Eye (tissue), 1 donor: ENCODE measurements at regions not wholly inside any gene's neighbourhood (a gene's known extent, or its start where the extent isn't known, plus 50 kb on each side); places are given as distances from the start of the nearest gene placed in this dataset.
"Not testable (repeated sequence)": the region's sequence is repeated elsewhere in the genome, so short reads cannot be mapped to it uniquely, and the experiment has no call there.

Source experiments
- DNase-seq: peaks from one replicate; pipeline ENCODE4 v3.0.0-alpha.2; 2015

DNA sequence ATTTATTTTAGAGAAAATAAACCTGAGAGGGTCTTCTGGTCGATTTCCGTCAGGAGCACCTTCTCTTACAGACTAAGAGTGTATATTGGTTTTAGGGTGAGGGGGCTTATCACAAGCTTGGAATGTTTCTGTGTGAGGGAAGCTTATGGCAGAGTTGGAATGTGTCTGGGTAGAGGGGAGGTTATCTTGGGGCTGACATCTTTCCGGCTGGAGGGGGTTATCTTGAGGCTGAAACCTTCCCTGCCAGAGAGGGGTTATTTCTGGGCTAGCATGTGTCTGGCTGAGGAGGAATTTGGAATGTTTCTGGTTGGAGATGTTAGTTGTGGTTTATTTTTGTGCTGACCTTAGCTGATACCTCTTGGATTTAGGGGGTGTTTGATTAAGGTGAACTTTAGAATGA, 1312.1 kb downstream of the ADGRL3 start:
- no peak for DNase-seq

DNA sequence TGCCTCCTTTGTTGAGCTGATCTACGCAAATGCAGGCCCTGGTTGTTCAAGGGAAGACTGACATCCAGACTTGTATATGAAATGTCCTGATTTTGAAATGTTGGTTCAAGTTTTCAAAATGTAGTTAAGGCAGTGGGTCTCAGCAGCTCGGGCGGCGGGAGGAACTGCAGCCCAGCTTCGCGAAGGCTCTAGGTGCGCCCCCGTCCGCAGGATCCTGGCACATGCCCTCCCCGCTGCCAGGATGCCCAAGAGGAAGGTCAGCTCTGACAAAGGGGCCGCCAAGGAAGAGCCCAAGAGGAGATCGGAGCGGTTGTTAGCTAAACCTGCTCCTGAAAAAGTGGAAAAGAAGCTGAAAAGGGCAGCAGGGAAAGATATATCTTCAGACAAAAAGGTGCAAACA, 1310.1 kb downstream of the ADGRL3 start:
- DNase-seq: no peak

DNA sequence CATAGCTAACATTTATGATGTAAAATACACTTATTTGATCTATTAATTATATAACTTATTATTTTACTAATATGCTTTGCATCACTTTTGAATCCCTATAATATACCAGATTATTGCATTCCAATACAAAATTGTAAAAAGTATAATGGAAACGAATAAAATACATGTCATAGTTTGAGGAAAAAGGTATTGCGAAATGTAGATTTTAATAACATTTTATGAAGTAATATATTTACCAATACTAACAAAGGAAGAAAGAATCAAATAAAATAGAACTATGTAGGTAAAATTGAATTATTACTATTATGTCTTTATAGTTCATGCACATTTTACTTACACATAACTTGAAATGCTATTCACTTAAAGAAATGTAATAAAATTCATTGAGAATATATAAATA, 1300.2 kb downstream of the ADGRL3 start:
- no peak for DNase-seq

DNA sequence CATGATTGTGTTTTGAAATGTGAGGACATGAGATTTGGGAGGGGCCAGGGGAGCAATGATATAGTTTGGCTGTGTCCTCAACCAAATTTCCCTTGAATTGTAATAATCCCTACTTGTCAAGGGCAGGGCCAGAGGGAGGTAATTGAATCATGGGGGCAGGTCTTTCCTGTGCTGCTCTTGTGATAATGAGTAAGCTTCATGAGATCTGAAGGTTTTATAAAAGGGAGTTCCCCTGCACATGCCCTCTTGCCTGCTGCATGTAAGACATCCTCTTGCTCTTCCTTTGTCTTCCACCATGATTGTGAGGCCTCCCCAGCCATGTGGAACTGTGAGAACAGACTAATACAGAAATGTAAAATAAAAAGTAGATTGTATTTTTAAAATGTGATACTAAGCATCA, 1294.9 kb downstream of the ADGRL3 start:
- no peak for DNase-seq

DNA sequence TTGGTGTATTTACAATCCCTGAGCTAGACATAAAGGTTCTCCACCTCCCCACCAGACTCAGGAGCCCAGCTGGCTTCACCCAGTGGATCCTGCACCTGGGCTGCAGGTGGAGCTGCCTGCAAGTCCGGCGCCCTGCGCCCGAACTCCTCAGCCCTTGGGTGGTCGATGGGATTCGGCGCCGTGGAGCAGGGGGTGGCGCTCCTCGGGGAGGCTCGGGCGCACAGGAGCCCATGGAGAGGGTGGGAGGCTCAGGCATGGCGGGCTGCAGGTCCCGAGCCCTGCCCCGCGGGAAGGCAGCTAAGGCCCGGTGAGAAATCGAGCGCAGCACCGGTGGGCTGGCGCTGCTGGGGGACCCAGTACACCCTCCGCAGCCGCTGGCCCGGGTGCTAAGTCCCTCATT, 1291.6 kb downstream of the ADGRL3 start:
- DNase-seq: not testable (repeated sequence)

DNA sequence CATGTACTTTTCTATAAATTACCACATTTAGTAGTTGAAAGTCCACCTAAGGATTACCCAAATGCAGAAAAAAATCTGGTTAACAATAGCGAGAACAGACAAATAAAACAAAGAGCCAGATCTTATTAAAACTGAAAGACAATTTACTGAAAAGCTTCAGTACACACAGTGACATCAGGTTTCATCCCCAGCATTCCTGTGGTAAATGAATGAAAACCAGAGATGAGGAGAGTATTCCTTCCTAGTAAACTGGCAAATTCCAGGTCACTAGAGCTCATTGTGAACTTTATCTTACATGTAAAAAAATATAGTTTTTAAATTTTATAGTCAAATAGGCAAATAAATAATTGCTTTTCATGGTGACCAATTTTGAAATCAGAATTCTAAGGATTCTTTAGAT, 1290.5 kb downstream of the ADGRL3 start:
- no peak for DNase-seq

DNA sequence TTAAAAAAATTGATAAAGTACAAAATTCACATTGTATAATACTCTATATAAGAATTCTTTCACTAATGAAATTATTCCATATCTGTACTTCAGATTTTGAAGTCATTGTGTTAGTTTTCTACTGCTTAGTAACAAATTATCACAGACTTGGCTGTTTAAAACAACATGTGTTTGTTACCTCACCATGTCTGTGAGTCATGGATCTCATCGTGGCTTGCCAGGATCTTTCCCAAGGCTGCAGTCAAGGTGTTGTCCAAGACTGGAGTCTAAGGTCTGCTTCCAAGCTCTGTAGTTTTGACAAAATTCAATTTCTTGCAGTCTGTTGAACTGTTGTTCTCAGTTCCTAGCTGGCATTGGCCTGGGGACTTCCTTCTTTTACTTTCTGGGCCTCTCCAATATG, 1286.9 kb downstream of the ADGRL3 start:
- no peak for DNase-seq

DNA sequence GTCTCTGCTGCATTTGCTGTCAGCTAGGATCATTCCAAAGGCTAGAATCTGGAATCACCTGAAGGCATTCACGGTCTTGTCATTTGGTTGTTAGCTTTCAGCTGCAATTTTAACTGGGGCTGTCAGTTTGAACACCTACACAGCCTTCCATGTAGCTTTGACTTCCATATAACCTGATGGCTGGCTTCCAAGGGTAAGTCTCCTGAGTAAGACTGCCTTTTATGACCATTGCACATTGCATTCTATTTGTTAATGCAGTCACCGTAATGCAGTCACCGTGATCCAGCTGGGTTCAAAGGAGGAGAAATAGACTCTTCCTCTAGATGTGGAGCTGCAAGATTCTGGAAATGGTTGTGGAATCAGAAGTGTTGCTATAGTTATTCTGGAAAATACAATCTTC, 1284.2 kb downstream of the ADGRL3 start:
- no peak for DNase-seq

DNA sequence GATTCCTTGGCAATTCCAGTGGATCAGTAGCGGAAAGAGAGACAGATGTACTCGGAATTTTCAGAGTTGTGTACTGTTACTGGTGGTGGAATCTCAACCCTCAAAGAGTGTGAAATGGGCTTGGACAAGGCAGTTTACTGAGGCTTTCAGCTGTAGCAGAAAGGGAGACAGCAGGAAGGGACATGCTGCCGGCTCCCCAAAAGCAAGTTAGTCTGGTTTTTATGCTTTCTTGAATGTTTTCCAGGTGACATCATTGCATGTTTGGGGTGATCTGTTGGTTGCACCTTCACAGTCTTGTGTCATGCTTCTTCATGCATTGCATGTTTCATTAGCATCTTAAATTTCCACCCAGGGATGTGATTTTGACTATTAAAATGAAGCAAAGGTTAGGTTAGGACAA, 1282.2 kb downstream of the ADGRL3 start:
- DNase-seq: no peak

DNA sequence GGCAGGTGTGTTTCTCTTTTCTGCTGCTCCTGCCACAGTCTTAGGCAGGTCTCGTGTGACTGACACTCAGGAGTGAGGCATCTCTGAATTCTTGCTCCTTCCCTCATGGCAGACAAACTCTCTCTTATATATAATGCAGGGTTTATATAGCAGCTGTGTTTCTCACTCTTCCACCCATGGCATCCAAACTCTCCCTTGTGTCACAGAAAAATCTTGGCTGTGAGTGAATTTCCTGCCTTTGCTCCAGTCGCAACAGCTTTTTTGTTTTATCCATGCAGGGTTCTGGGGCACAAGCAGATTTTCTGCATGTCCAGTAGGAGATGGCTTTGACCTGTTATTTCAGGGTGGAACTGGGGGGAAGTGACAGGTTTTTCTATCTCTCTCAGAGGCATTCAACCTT, 1275.5 kb downstream of the ADGRL3 start:
- DNase-seq: no peak

DNA sequence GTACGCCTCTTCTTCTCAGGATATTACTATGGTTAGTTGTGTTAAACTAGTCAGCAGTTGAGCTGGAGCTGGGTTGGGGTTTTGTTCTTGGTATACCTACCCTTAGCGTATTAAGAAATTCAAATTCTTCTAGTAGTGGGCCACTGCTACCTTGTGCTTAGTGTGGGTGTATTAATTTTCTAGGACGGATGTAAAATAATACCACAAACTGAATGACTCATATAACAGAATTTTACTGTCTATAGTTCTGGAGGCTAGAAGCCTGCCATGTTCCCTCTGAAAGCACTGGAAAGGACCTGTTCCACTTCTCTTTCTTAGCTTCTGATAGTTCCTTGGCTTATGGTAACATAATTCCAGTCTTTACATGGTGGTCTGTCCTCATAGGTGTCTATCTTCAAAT, 1274.7 kb downstream of the ADGRL3 start:
- no peak for DNase-seq

DNA sequence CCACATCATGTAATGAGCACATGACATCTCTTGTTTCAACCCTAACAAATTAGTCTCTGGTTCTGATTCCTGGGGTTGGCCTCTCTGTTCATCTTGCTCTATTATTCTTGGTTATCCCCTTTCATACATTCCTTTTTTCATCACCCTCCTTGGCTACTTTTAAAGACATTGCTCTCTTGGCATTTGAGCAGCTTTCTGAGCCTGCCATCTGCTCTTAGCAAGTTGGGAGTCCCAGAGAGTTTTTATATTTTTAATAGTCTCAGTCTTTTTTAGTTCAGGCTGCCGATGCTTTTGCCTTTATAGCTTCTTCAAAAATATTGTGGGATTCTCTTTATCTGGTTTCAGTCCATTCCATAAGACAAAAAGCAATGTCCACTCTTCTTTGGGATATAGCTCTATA, 1270.9 kb downstream of the ADGRL3 start:
- no peak for DNase-seq

DNA sequence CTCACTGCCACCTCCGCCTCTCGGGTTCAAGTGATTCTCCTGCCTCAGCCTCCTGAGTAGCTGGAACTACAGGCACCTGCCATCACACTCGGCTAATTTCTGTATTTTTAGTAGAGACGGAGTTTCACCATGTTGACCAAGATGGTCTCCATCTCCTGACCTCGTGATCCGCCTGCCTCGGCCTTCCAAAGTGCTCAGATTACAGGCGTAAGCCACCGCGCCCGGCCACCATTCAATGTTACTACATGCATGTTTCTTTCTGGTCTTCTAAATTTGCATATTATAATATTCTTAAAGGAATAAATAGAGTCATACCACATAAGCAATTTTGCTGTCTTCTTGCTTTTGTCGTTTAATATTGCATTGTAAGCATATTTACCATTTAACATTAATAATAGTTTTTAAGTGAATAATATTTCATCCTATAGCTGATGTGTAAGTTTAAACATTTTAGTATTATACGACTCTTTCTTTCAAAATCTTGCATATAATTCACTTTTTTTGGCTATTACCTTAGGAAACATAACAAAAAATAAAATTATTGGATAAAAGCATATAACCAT, 1270.4 kb downstream of the ADGRL3 start:
- no peak for DNase-seq

DNA sequence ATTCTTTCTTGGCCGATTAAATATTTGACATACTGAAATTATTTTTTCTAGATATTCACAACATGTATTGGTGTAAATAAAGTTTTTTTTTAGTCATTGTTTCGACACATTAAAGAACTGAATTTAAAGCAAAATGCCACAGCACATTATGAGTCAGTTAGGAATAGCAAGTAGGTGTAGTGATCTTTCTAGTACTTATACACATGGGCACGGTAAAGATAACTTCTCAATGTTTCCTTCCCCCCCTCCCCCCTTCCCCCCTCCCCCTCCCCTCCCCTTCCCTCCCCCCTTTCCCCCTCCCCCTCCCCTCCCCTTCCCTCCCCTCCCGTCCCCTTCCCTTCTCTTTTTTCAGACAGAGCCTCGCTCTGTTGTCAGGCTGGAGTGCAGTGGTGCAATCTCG, 1269.9 kb downstream of the ADGRL3 start:
- DNase-seq: no peak

DNA sequence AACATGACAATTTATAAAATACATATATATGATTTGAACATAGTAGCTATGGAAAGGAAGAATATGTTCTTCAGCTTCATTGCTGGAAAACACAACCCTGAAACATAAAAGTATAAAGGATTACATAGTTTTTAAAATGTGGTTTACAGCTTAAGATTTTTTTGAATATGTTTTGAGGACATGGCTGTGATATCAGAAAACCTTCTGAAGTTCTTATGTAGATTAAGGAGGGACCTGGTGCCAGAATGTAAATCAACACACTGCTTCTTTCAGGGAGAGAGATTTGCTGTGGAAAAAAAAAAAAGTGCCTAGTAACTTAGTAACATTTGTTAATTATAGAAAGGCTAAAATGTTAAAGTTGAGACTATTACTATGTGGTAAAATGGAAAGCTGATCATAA, 1261.8 kb downstream of the ADGRL3 start:
- DNase-seq: no peak

DNA sequence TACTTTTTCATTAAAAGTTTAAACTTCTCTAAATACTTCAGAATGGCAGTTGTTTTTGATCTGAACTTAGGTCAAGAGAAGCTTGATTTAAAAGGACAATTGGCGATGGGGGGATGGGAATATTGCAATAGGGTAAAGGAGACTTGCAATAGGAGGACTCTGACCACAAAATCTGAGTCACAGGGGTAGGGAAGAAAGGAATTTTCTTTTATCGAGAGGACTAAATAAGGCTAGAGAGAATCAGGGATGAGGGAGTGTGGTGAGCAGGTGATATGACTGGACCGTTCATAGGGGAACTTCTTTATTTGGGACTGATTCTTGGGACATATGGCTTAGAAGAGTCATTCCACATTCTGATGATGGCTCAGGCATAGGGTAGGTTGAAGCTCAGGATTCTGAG, 1260.2 kb downstream of the ADGRL3 start:
- no peak for DNase-seq

DNA sequence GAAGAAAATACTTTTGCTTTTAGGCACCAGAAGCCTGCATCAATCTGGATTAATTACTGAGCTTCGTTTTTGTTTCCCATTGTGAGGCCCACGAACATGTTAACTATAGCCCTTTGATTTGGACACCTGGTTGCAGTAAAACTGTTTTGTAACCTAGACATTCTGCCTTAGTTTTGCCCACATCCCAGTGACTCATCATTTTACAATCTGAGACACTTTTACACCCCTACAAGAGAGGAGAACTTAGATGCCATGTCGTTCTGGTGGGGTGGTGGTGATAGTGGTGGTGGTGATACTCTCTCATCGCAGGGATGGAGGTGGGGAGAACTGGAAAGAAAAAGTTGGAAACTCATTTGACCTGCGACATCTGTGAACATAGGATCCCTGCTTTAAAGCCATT, 1257.2 kb downstream of the ADGRL3 start:
- DNase-seq: no peak

DNA sequence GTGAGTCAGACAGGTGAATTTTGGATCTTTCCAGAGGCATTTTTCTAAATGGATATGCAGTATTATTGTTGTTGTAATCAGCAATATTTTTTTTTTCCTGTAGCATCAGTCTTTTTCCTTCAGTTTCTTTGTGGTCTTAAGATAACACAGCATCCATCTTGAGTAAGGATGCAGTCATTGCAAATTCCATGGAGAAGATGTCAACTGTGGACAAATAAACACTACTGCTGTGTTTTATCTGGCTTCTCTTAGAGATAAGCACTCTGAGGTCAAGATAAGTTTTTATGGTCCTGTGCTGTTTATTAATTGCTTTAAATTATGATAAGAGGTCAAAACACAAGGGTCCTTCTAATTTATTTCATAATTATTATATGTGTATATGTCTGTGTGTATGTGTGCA, 1255.7 kb downstream of the ADGRL3 start:
- no peak for DNase-seq

DNA sequence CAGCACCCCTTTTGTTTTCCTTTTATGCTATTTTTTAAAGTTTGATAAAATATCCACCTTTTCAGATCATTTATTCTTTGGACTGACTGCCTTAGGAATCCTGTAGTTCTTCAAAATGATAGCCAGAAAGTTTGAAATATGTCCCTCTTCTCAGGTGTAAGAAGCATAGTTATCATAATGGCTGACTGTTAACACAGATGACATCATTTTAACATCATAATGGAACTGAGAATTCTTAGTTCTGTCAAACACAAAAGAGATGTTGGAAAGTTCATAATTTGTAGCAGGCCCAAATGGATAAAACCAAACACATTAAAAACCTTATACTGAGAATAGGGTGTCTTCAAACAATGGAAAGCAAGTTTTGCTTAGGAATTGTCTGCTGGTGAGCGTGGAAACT, 1254.4 kb downstream of the ADGRL3 start:
- DNase-seq: no peak

DNA sequence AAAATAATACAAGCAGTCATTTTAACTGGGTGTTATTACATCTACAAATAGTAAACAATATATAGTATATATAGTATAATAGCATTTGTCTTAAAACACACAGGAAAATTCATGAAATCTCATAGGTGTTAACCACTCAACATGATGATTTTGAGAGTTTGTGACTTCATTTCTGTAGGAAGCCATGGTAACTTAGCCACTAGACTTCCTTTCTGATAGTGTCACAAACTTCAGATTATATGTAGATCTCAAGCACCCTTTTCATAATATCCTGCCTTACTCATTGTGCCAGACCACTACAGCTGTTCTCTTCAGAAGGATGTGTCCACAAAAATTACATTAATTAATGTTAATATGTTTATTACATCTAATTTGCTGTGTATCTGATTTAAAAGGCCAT, 1250.6 kb downstream of the ADGRL3 start:
- DNase-seq: no peak

DNA sequence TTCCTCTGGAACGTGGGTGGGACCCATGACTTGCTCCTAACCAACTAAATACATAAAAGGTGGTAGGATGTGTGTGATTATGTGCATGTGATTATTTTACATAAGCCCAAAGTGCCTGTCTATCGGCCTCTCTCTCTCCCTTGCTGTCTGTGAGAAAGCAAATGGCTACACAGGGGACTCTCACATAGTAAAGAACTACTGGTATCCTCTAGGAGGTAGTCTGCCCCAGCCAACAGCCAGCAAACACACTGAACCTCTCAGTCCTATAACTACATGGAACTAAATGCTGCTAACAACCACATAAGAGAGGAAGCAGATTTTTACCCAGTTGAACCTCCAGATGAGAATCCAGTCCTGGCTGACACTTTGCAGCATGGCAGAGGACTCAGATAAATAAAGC, 1249.4 kb downstream of the ADGRL3 start:
- DNase-seq: no peak

DNA sequence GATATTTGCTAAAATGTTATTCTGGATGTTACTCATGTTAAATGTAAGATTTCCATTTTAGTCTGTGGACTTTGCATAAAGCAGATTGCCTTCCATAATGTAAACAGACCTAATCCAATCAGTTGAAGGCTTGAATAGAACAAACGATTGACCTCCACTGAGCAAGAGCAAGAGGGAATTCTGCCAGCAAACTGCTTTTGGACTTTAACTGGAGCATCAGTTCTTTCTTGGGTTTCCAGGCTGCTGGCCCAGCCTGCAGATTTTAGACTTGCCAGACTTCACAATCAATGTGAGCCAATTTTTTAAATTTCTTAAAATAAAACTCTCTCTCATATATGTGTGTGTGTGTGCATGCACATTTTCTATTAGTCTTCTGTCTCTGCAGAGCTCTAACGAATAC, 1248.8 kb downstream of the ADGRL3 start:
- DNase-seq: no peak

DNA sequence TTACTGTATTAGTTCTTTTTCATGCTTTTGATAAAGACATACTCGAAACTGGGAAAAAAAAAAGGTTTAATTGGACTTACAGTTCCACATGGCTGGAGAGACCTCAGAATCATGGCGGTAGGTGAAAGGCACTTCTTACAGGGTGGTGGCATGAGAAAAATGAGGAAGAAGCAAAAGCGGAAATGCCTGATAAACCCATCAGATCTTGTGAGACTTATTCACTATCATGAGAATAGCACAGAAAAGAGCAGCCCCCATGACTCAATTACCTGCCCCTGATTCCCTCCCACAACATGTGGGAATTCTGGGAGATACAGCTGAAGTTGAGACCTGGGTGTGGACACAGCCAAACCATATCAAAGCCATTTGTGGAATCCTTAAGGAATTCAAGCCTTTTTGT, 1238.9 kb downstream of the ADGRL3 start:
- DNase-seq: no peak

DNA sequence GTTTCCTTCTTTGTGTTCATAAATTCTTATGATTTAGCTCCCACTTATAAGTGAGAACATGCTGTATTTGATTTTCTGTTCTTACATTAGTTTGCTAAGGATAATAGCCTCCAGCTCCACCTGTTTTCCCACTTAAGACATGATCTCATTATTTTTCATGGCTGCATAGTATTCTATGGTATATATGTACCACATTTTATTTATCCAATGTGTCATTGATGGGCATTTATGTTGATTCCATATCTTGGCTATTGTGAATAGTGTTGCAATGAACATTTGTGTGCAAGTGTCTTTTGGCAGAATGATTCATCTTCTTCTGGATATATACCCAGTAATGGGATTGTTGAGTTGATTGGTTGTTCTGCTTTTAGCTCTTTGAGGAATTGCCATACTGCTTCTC, 1234.8 kb downstream of the ADGRL3 start:
- no peak for DNase-seq

DNA sequence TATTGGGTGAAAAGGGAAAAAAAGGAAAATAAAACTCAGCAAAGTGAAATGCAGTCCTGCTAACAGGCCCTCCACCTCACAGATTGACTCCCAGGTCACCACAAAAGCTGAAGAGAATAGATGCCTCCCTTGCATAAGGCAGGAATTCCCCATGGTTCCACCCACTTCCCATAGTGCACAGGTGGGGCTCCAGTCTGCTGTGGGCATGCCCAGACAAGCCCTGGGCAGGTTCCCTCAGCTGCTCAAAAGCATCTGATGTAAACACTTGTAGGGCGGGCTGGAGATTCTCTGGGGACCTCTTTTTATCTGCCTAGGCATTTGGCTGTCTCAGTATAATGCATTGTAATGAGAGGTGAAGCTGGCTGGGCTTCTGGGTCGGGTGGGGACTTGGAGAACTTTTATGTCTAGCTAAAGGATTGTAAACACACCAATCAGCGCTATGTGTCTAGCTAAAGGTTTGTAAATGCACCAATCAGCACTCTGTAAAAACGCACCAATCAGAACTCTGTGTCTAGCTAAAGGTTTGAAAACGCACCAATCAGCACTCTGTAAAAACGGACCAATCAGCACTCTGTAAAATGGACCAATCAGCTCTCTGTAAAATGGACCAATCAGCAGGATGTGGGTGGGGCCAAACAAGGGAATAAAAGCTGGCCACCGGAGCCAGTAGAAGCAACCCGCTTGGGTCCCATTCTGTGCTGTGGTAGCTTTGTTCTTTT, 1231.5 kb downstream of the ADGRL3 start:
- DNase-seq: not testable (repeated sequence)
